Neuron (in vitro differentiated cells): ENCODE measurements at regions not wholly inside any gene's neighbourhood (a gene's known extent, or its start where the extent isn't known, plus 50 kb on each side); places are given as distances from the start of the nearest gene placed in this dataset.
"Not testable (repeated sequence)": the region's sequence is repeated elsewhere in the genome, so short reads cannot be mapped to it uniquely, and the experiment has no call there.

Source experiments
- H2AFZ ChIP-seq: one replicate; pipeline ENCODE4 v1.6.1; 2013; ENCODE audit warnings: low read depth, mild to moderate bottlenecking, inconsistent platforms, low read length, moderate library complexity
- H3K27me3 ChIP-seq: one replicate; pipeline ENCODE4 v1.6.1; 2013; ENCODE audit warnings: low read length; ENCODE audit not compliant: insufficient read depth
- H3K36me3 ChIP-seq: one replicate; pipeline ENCODE4 v1.6.1; 2013; ENCODE audit warnings: low read length; ENCODE audit not compliant: insufficient read depth
- H3K4me1 ChIP-seq: one replicate; pipeline ENCODE4 v1.6.1; 2013; ENCODE audit warnings: low read length; ENCODE audit not compliant: insufficient read depth
- H3K4me3 ChIP-seq: 2 replicates; pipeline ENCODE4 v1.5.1; 2013; ENCODE audit warnings: mild to moderate bottlenecking, low read length, moderate library complexity
- H3K9me3 ChIP-seq: one replicate; pipeline ENCODE4 v1.6.1; 2013; ENCODE audit warnings: low read length

DNA sequence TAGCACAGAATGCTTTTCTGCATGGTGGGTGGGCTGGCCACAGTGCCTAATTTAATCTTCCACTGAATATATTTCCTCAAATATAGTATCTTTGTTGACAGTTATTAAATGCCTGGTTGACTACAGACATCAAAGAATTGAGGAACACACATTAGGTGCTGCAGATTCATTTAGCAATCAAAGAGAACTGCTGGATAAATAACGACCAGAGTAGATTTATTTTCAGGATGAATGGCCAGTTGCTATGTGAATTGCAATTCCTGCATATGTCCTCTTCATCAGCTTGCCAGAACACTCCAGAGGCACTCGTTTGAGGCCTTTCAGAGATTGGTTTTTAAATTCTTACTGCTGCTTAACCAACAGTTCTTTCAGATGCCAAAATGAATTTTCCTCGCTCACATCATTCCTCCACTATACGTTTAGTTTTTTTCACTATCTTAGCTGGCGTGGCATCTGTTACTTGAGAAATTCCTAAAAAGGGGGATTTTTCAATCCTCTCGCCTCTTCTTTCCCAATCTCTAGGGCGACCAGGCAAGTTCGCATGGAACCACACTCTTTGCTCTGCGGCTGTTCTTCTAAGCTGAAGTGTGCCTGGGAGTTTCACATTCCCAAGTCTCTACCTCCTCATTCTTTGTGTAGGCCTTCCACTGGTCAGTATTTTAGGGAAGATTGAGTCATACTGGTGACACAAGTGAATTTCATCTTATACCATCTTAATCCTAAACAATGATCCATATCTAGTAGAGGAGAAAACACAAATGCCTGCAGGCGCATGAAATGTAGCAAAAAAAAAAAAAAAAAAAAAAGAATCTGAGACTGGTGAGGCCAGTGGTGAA lies 237.1 kb upstream of the NMUR2 start:
- H3K4me3 ChIP-seq: no peak overlapping the region
- H2AFZ ChIP-seq: no peak overlapping the region
- H3K27me3 ChIP-seq: no peaks in the 10 kb centered on the region
- H3K4me1 ChIP-seq: no peaks in the 10 kb centered on the region
- no peaks in the 10 kb centered on the region for H3K36me3 ChIP-seq
- H3K9me3 ChIP-seq: no peaks in the 10 kb centered on the region

DNA sequence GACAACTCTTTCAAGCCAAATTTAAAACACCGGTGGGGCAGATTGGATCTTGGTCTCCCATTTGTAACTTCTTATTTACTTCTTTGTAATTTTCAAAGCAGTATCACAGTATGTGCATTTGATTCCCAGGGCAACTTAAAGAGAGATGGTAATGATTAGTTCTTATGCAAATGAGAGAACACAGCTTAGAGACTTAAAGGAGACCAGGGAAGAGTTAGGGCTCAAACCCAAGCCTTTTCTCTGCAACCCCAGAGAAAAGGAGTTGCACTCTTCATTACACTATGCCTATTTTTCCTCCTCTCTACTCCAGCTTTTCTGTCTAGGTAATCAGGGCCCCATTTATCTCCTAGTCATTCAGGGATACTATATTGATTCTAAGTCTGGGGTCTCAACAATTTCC lies 237.8 kb upstream of the NMUR2 start:
- Histone ChIP-seq H3K4me1 (no peaks in the 10 kb centered on the region), H3K27me3 (no peaks in the 10 kb centered on the region), H2AFZ (no peak overlapping the region), H3K36me3 (no peaks in the 10 kb centered on the region), H3K9me3 (no peaks in the 10 kb centered on the region), H3K4me3 (no peak overlapping the region)

- Histone ChIP-seq H3K4me1 (no peaks in the 10 kb centered on the region), H3K36me3 (no peaks in the 10 kb centered on the region), H3K4me3 (no peak overlapping the region), H2AFZ (no peak overlapping the region), H3K9me3 (no peaks in the 10 kb centered on the region), H3K27me3 (no peaks in the 10 kb centered on the region)
Measured at GRCh38 chr5:152644029-152644728, 239.1 kb upstream of the NMUR2 start.

GRCh38 chr5:152649609-152650008 lies 244.5 kb upstream of the NMUR2 start:
- Histone ChIP-seq H3K4me3 (no peak overlapping the region), H3K4me1 (peaks cover 7% of the 10 kb centered on the region), H3K36me3 (no peaks in the 10 kb centered on the region), H3K27me3 (no peaks in the 10 kb centered on the region), H3K9me3 (no peaks in the 10 kb centered on the region), H2AFZ (no peak overlapping the region)

DNA sequence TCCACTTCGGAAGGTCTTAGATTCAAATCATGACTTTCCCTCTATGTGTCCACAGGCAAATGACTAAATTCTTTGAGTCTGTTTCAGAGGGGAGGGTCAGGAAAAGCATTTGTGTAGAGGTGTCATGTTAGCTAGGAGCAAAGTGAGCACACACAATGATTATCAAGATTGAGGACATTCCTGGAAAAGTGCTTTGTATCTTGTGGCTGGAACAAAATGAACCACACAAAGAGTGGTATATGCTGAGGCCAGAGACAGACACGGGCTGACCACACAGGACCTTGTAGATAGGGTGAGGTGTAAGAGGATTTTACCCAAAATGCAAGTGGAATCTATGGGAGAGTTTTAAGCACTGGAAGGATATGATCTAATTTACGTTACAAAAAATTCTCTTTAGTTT lies 245.3 kb upstream of the NMUR2 start:
- no peaks in the 10 kb centered on the region for H3K36me3 ChIP-seq
- H3K4me3 ChIP-seq: no peak overlapping the region
- H3K27me3 ChIP-seq: no peaks in the 10 kb centered on the region
- H3K4me1 ChIP-seq: peaks cover 7% of the 10 kb centered on the region
- no peaks in the 10 kb centered on the region for H3K9me3 ChIP-seq
- H2AFZ ChIP-seq: no peak overlapping the region

DNA sequence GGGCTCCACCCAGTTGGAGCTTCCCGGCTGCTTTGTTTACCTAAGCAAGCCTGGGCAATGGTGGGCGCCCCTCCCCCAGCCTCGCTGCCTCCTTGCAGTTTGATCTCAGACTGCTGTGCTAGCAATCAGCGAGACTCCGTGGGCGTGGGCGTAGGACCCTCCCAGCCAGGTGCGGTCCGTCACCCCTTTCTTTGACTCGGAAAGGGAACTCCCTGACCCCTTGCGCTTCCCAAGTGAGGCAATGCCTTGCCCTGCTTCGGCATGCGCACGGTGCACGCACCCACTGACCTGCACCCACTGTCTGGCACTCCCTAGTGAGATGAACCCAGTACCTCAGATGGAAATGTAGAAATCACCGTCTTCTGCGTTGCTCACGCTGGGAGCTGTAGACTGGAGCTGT lies 254.4 kb upstream of the NMUR2 start:
- not testable (repeated sequence) for H3K36me3 ChIP-seq, H3K4me1 ChIP-seq, H3K4me3 ChIP-seq, H3K9me3 ChIP-seq, H2AFZ ChIP-seq, H3K27me3 ChIP-seq

- no peak overlapping the region for H2AFZ ChIP-seq
- no peaks in the 10 kb centered on the region for H3K27me3 ChIP-seq
- no peaks in the 10 kb centered on the region for H3K36me3 ChIP-seq
- H3K4me3 ChIP-seq: no peak overlapping the region
- peaks cover 3% of the 10 kb centered on the region for H3K4me1 ChIP-seq
- H3K9me3 ChIP-seq: no peaks in the 10 kb centered on the region
Measured at GRCh38 chr5:152673601-152674000, 268.5 kb upstream of the NMUR2 start.

- H3K4me1 ChIP-seq: peaks cover 3% of the 10 kb centered on the region
- no peak overlapping the region for H2AFZ ChIP-seq
- no peak overlapping the region for H3K4me3 ChIP-seq
- no peaks in the 10 kb centered on the region for H3K9me3 ChIP-seq
- no peaks in the 10 kb centered on the region for H3K27me3 ChIP-seq
- H3K36me3 ChIP-seq: no peaks in the 10 kb centered on the region
Measured at GRCh38 chr5:152674403-152674802, 269.3 kb upstream of the NMUR2 start.

DNA sequence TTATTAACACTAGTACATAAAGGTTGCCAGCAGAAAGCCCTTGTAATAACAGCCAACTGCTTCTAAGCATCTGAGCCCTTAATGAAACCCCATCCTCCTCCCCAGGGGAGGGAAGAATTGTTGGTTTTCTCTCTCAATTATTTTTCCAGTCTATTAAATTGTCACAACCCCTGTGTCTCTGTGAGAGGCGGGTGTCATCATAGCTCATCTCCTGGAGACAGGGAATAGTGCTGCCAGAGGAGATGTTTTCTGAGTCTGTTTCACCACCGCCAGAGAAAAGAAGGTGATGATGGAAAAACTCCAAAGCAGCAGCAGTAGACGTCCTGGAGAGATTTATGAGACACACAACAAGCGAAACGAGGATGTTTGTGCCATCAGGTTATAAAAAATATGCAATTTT lies 271.1 kb upstream of the NMUR2 start:
- Histone ChIP-seq H3K4me3 (no peak overlapping the region), H3K4me1 (peaks cover 3% of the 10 kb centered on the region), H2AFZ (no peak overlapping the region), H3K27me3 (no peaks in the 10 kb centered on the region), H3K9me3 (no peaks in the 10 kb centered on the region), H3K36me3 (no peaks in the 10 kb centered on the region)

DNA sequence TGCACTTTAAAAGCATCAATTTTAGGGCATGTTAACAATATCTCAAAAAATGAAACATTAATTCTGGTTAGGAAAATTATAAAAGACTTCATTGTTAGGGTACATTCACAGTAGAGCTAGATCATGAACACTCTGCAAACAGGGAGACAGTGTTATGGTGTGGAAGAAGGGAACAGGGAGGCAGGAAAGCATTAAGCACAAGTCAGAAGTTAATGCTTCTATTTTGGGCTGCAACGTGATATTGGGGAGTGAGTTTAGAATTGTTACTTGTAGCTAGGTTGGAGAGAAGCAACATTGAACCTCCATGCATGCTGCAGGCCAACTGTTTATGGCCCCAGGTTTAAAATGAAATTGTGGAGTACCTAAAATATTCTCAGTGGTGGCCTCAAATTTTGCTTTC lies 278.1 kb upstream of the NMUR2 start:
- H3K36me3 ChIP-seq: no peaks in the 10 kb centered on the region
- H2AFZ ChIP-seq: no peak overlapping the region
- no peaks in the 10 kb centered on the region for H3K4me1 ChIP-seq
- no peaks in the 10 kb centered on the region for H3K27me3 ChIP-seq
- peaks cover 5% of the 10 kb centered on the region for H3K9me3 ChIP-seq
- no peak overlapping the region for H3K4me3 ChIP-seq

GRCh38 chr5:152686931-152687330 lies 281.9 kb upstream of the NMUR2 start:
- Histone ChIP-seq H3K27me3 (no peaks in the 10 kb centered on the region), H3K4me1 (peaks cover 7% of the 10 kb centered on the region), H3K9me3 (peaks cover 5% of the 10 kb centered on the region), H2AFZ (no peak overlapping the region), H3K36me3 (no peaks in the 10 kb centered on the region), H3K4me3 (no peak overlapping the region)

- Histone ChIP-seq H3K27me3 (no peaks in the 10 kb centered on the region), H2AFZ (no peak overlapping the region), H3K4me3 (no peak overlapping the region)
Measured at GRCh38 chr5:152688561-152689249, 283.6 kb upstream of the NMUR2 start.

GRCh38 chr5:152689250-152689711 lies 284.2 kb upstream of the NMUR2 start:
- no peaks in the 10 kb centered on the region for H3K27me3 ChIP-seq
- no peaks in the 10 kb centered on the region for H3K36me3 ChIP-seq
- no peak overlapping the region for H2AFZ ChIP-seq
- H3K4me3 ChIP-seq: no peak overlapping the region
- H3K4me1 ChIP-seq: peaks cover 7% of the 10 kb centered on the region
- peaks cover 5% of the 10 kb centered on the region for H3K9me3 ChIP-seq

More at GRCh38 chr5:152688561-152689249, 283.6 kb upstream of the NMUR2 start:
- peaks cover 7% of the 10 kb centered on the region for H3K4me1 ChIP-seq
- H3K36me3 ChIP-seq: no peaks in the 10 kb centered on the region
- H3K9me3 ChIP-seq: peaks cover 5% of the 10 kb centered on the region
